ENCODE measurements at regions not wholly inside any gene's neighbourhood (a gene's known extent, or its start where the extent isn't known, plus 50 kb on each side); places are given as distances from the start of the nearest gene placed in this dataset.

GRCh38 chr4:112847781-112848180, 201.7 kb upstream of the ANK2 start:
- intact Hi-C loops (cut with DNase I; ENCODE audit: low total_unique reads), result no loop called here

GRCh38 chr4:112848911-112849310, 200.5 kb upstream of the ANK2 start:
- Histone ChIP-seq H3K36me3 (no peaks in the 10 kb centered on the region), H3K27me3 (no peaks in the 10 kb centered on the region), H3K27ac (no peak overlapping the region), H3K9me3 (no peaks in the 10 kb centered on the region), H3K4me3 (no peak overlapping the region), H3K4me1 (peaks cover 0 to 4% (median 0%) of the 10 kb centered on the region in 4 donors)
- peak in 1 of 2 donors; percentile 20 for DNase-seq
- intact Hi-C loops (cut with DNase I; ENCODE audit: low total_unique reads), result no loop called here
- no peak for TF ChIP-seq CTCF (IDR thresholded peaks at IDR 0.05)
- no peak for TF ChIP-seq EP300 (IDR thresholded peaks at IDR 0.05)
- TF ChIP-seq POLR2AphosphoS5 (IDR thresholded peaks at IDR 0.05), result no peak
- no peak for TF ChIP-seq POLR2A (IDR thresholded peaks at IDR 0.05)

More at GRCh38 chr4:112847781-112848180, 201.7 kb upstream of the ANK2 start:
- no peak for DNase-seq
- Histone ChIP-seq H3K9me3 (no peaks in the 10 kb centered on the region), H3K4me1 (peaks cover 0 to 4% (median 0%) of the 10 kb centered on the region in 4 donors), H3K4me3 (no peak overlapping the region), H3K27me3 (no peaks in the 10 kb centered on the region), H3K36me3 (no peaks in the 10 kb centered on the region), H3K27ac (no peak overlapping the region)
- WGBS, 5 donors, result 65 to 75% (median 69%) methylated on average over 4 of the region's 4 CpGs
- TF ChIP-seq POLR2AphosphoS5 (IDR thresholded peaks at IDR 0.05) (no peak), CTCF (IDR thresholded peaks at IDR 0.05) (no peak), EP300 (IDR thresholded peaks at IDR 0.05) (no peak), POLR2A (IDR thresholded peaks at IDR 0.05) (no peak)

GRCh38 chr4:112852601-112853000, 196.9 kb upstream of the ANK2 start:
- intact Hi-C loops (cut with DNase I; ENCODE audit: low total_unique reads), result no loop called here
- H3K9me3 ChIP-seq, result no peaks in the 10 kb centered on the region
- H3K27me3 ChIP-seq, result no peaks in the 10 kb centered on the region
- TF ChIP-seq CTCF (IDR thresholded peaks at IDR 0.05), result no peak
- no peak for TF ChIP-seq POLR2AphosphoS5 (IDR thresholded peaks at IDR 0.05)
- TF ChIP-seq EP300 (IDR thresholded peaks at IDR 0.05), result no peak
- no peak for TF ChIP-seq POLR2A (IDR thresholded peaks at IDR 0.05)
- no peak for DNase-seq
- H3K27ac ChIP-seq, result no peak overlapping the region
- peaks cover 0 to 8% (median 0%) of the 10 kb centered on the region in 4 donors for H3K4me1 ChIP-seq
- WGBS, 5 donors, result 52 to 75% (median 73%) methylated on average over 4 of the region's 4 CpGs
- no peaks in the 10 kb centered on the region for H3K36me3 ChIP-seq
- H3K4me3 ChIP-seq, result no peak overlapping the region

GRCh38 chr4:112853662-112854256, 195.7 kb upstream of the ANK2 start:
- TF ChIP-seq EP300 (IDR thresholded peaks at IDR 0.05) (no peak), POLR2AphosphoS5 (IDR thresholded peaks at IDR 0.05) (no peak), CTCF (IDR thresholded peaks at IDR 0.05) (no peak), POLR2A (IDR thresholded peaks at IDR 0.05) (no peak)
- 50 to 58% (median 52%) methylated on average over 3 of the region's 3 CpGs for WGBS, 5 donors
- Histone ChIP-seq H3K4me1 (peaks cover 0 to 4% (median 0%) of the 10 kb centered on the region in 4 donors), H3K36me3 (no peaks in the 10 kb centered on the region), H3K4me3 (no peak overlapping the region), H3K27me3 (no peaks in the 10 kb centered on the region), H3K27ac (no peak overlapping the region), H3K9me3 (no peaks in the 10 kb centered on the region)
- DNase-seq, result no peak
- intact Hi-C loops (cut with DNase I; ENCODE audit: low total_unique reads), result no loop called here
